ENCODE measurements at regions not wholly inside any gene's neighbourhood (a gene's known extent, or its start where the extent isn't known, plus 50 kb on each side); places are given as distances from the start of the nearest gene placed in this dataset.

GRCh38 chr6:15735567-15736265 lies 72.9 kb upstream of the DTNBP1 start (continued):
- TF ChIP-seq SMC3 (IDR thresholded peaks at IDR 0.05; ENCODE audit: low read depth, low read length): no peak

DNA sequence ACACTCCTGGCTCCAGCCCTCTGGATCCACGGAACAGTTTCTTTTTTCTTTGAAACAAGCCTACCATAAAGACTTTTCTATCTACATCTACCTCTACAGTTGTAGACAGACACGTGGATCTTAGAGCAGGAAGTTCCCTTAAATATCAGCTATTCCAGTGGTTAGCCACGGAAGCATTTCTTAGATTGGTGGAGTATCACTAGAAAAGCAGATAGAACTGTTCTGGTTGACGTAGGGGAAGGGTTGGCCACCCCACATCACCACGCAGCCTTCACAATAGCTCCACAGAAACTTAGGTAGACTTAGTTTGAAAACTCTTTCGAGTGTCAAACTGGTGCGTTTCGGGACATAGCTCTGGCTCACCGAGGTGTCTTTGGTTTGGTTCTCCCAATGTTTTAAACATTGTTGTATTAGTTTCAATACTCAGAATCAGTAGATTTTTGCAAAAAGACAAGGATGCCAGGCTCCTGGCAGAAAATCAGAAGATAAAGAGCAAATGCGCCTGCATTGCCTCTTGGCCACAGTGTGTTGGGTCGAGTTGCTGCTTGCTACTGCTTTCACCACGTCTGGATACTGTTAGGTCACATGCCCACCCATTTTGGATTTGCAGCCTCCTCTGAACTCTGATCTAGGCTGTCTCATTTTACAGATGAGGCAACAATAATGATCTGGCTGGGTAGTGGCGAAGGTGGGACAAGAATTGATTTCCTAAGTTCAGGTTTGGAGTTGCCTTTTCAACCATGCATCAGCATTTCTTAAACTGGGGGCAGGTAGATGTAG lies 71.5 kb upstream of the DTNBP1 start:
- WGBS (ENCODE audit: low lambda C conversion rate): 63% methylated on average over 13 of the region's 13 CpGs
- Histone ChIP-seq H2AFZ (ENCODE audit: low read depth) (no peak overlapping the region), H3F3A (replicated peaks; ENCODE audit: insufficient read depth) (no peaks in the 10 kb centered on the region), H3K36me3 (replicated peaks in 1 of 2; ENCODE audit: control insufficient read depth in 1 of 2, insufficient read depth in 2 of 2, low read length in 1 of 2) (no peaks in the 10 kb centered on the region), H3K4me3 (ENCODE audit: low read depth in 2 of 2, low read length in 1 of 2) (no peak overlapping the region), H3K27ac (ENCODE audit: low read depth in 2 of 2, low read length in 1 of 2) (no peak overlapping the region), H3K79me2 (ENCODE audit: insufficient read depth) (no peaks in the 10 kb centered on the region), H3K27me3 (ENCODE audit: insufficient read depth) (no peaks in the 10 kb centered on the region), H3K9me2 (no peaks in the 10 kb centered on the region), H4K20me1 (ENCODE audit: insufficient read depth) (no peaks in the 10 kb centered on the region), H3K9me3 (no peaks in the 10 kb centered on the region), H3K4me1 (ENCODE audit: control insufficient read depth in 1 of 2, insufficient read depth in 2 of 2, low read depth in 1 of 2, low read length in 1 of 2) (peaks cover 0 to 13% of the 10 kb centered on the region in 2 experiments; a peak in 2 of 4 replicates), H3K9ac (no peak overlapping the region), H3K4me2 (no peak overlapping the region)
- CTCF ChIA-PET: interaction anchor here (0.8 to 1.6 kb wide), 3 partner anchors 394 to 472 kb away, joined by 3 to 4 read pairs (median 4); partner anchors contain the start of gene MYLIP
- POLR2A ChIA-PET: no interaction called here
- TF ChIP-seq MEF2A (IDR thresholded peaks at IDR 0.05; ENCODE audit: borderline replicate concordance, low read depth): no peak
- no peak for DNase-seq

DNA sequence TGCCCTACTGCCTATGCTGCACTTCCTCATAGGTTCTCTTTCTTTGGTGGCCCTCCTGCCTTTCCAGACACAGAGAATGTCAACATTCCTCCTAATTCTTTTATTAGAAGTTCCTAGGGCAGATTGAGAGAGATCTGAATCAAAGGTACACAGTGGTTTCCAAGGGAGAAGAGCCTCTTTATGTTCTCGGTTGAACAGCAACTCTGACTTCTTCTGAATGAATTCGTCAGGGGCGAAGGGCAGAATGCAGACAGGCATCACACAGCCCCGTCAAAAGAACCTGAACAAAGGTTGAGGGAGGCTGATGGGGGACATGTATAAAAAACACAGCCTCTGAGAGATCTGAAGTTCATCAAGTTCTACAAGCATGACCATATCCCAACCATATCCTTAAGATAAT lies 68.1 kb upstream of the DTNBP1 start:
- DNase-seq: no peak
- no peaks in the 10 kb centered on the region for H3K27me3 ChIP-seq (ENCODE audit: insufficient read depth)
- POLR2A ChIA-PET: no interaction called here
- TF ChIP-seq TCF12 (IDR thresholded peaks at IDR 0.05) (no peak), RFX5 (IDR thresholded peaks at IDR 0.05; ENCODE audit: low read length) (no peak), POLR2AphosphoS5 (IDR thresholded peaks at IDR 0.05; ENCODE audit: low read depth, low read length) (no peak), RAD21 (IDR thresholded peaks at IDR 0.05; ENCODE audit: low read length) (no peak), MXI1 (IDR thresholded peaks at IDR 0.05; ENCODE audit: low read depth, low read length) (no peak), RXRA (IDR thresholded peaks at IDR 0.05; ENCODE audit: borderline replicate concordance, low read depth) (no peak), FOSL2 (IDR thresholded peaks at IDR 0.05; ENCODE audit: borderline replicate concordance, low read depth) (no peak)
- TF ChIP-seq, protein P1, sequence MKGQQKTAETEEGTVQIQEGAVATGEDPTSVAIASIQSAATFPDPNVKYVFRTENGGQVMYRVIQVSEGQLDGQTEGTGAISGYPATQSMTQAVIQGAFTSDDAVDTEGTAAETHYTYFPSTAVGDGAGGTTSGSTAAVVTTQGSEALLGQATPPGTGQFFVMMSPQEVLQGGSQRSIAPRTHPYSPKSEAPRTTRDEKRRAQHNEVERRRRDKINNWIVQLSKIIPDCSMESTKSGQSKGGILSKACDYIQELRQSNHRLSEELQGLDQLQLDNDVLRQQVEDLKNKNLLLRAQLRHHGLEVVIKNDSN (IDR thresholded peaks at IDR 0.05; ENCODE audit: borderline replicate concordance, low read depth): no peak
- TF ChIP-seq, protein P2, sequence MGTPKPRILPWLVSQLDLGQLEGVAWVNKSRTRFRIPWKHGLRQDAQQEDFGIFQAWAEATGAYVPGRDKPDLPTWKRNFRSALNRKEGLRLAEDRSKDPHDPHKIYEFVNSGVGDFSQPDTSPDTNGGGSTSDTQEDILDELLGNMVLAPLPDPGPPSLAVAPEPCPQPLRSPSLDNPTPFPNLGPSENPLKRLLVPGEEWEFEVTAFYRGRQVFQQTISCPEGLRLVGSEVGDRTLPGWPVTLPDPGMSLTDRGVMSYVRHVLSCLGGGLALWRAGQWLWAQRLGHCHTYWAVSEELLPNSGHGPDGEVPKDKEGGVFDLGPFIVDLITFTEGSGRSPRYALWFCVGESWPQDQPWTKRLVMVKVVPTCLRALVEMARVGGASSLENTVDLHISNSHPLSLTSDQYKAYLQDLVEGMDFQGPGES (IDR thresholded peaks at IDR 0.05; ENCODE audit: low read depth, low read length): no peak
- TF ChIP-seq, protein P3, sequence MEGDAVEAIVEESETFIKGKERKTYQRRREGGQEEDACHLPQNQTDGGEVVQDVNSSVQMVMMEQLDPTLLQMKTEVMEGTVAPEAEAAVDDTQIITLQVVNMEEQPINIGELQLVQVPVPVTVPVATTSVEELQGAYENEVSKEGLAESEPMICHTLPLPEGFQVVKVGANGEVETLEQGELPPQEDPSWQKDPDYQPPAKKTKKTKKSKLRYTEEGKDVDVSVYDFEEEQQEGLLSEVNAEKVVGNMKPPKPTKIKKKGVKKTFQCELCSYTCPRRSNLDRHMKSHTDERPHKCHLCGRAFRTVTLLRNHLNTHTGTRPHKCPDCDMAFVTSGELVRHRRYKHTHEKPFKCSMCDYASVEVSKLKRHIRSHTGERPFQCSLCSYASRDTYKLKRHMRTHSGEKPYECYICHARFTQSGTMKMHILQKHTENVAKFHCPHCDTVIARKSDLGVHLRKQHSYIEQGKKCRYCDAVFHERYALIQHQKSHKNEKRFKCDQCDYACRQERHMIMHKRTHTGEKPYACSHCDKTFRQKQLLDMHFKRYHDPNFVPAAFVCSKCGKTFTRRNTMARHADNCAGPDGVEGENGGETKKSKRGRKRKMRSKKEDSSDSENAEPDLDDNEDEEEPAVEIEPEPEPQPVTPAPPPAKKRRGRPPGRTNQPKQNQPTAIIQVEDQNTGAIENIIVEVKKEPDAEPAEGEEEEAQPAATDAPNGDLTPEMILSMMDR (IDR thresholded peaks at IDR 0.05): no peak
- TF ChIP-seq, protein P4, sequence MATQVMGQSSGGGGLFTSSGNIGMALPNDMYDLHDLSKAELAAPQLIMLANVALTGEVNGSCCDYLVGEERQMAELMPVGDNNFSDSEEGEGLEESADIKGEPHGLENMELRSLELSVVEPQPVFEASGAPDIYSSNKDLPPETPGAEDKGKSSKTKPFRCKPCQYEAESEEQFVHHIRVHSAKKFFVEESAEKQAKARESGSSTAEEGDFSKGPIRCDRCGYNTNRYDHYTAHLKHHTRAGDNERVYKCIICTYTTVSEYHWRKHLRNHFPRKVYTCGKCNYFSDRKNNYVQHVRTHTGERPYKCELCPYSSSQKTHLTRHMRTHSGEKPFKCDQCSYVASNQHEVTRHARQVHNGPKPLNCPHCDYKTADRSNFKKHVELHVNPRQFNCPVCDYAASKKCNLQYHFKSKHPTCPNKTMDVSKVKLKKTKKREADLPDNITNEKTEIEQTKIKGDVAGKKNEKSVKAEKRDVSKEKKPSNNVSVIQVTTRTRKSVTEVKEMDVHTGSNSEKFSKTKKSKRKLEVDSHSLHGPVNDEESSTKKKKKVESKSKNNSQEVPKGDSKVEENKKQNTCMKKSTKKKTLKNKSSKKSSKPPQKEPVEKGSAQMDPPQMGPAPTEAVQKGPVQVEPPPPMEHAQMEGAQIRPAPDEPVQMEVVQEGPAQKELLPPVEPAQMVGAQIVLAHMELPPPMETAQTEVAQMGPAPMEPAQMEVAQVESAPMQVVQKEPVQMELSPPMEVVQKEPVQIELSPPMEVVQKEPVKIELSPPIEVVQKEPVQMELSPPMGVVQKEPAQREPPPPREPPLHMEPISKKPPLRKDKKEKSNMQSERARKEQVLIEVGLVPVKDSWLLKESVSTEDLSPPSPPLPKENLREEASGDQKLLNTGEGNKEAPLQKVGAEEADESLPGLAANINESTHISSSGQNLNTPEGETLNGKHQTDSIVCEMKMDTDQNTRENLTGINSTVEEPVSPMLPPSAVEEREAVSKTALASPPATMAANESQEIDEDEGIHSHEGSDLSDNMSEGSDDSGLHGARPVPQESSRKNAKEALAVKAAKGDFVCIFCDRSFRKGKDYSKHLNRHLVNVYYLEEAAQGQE (IDR thresholded peaks at IDR 0.05; ENCODE audit: low read depth, low read length): no peak

More for the DNA sequence above, 68.1 kb upstream of the DTNBP1 start:
- Histone ChIP-seq H3K9me2 (no peaks in the 10 kb centered on the region), H3K4me3 (ENCODE audit: low read depth in 2 of 2, low read length in 1 of 2) (no peak overlapping the region; a peak in 1 of 4 replicates), H3K79me2 (ENCODE audit: insufficient read depth) (no peaks in the 10 kb centered on the region), H3K9ac (no peak overlapping the region), H4K20me1 (ENCODE audit: insufficient read depth) (no peaks in the 10 kb centered on the region), H3F3A (replicated peaks; ENCODE audit: insufficient read depth) (no peaks in the 10 kb centered on the region), H3K4me1 (ENCODE audit: control insufficient read depth in 1 of 2, insufficient read depth in 2 of 2, low read depth in 1 of 2, low read length in 1 of 2) (peaks cover 0 to 13% of the 10 kb centered on the region in 2 experiments; a peak in 2 of 4 replicates), H2AFZ (ENCODE audit: low read depth) (no peak overlapping the region), H3K9me3 (no peaks in the 10 kb centered on the region), H3K4me2 (no peak overlapping the region), H3K27ac (ENCODE audit: low read depth in 2 of 2, low read length in 1 of 2) (no peak overlapping the region), H3K36me3 (replicated peaks in 1 of 2; ENCODE audit: control insufficient read depth in 1 of 2, insufficient read depth in 2 of 2, low read length in 1 of 2) (no peaks in the 10 kb centered on the region)
- WGBS (ENCODE audit: low lambda C conversion rate): 56% methylated on average over 4 of the region's 4 CpGs
- CTCF ChIA-PET: interaction anchor here (1.4 to 2.0 kb wide), 3 partner anchors 36 to 475 kb away, joined by 3 to 5 read pairs (median 3); no protein-coding TSS in a partner anchor
